ENCODE measurements at regions not wholly inside any gene's neighbourhood (a gene's known extent, or its start where the extent isn't known, plus 50 kb on each side); places are given as distances from the start of the nearest gene placed in this dataset.

DNA sequence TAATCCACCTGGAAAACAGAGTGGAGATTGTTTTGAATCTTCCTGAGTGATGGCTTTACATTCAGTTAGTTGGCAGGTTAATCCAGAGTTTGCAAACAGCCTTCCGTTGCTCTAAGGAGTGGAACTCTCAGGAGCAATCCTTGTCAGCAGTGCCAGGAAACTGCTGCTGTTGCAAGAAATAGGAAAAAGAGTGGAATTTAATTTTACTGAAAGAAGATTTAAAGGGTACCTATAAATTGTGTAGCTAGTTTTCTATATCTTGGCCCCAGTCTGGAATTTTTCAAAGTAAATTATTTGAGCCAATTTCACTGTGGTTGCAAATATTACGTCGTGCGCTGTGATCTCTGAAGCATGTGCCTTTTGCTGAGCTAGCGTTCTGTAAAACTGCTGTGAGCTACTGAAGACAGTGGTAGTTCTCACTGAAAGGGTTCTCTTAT lies 55.5 kb upstream of the SLC5A12 start:
- DNase-seq = peak; percentile 58

DNA sequence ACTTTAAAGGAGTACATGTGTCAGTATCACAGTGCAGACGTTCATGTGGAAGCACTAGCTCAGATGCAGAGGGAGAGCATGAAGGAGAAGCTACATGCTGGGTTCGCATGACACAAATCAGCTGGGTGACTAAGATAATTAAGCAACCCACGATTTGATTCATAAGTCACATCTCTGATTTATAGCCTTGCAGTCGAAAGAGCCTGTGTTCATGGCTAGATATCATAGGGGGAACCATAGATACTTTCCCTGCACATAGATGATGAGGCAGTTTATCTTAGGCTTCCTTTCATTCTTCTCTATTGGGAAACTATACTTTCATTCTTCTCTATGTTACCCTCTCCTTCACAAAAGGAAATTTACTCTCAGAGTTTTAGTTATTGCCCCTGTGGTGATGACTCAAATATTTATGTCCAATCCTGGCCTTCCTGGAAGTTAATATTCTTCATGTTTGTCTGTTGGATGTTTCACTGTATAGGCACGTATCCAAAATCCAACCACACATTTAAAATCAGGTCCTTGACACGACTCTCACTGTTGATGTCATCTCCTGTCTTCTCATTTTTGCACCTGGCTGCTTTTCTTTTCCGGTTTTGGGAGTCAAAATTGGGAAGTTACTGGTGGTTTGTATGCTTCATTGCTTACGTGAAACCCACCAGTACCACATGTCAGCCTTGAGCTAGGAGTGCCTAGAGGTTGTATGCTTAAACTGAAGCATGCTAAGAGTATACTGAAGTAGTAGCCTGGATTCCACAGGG lies 56.3 kb upstream of the SLC5A12 start:
- peak; percentile 97 for DNase-seq

DNA sequence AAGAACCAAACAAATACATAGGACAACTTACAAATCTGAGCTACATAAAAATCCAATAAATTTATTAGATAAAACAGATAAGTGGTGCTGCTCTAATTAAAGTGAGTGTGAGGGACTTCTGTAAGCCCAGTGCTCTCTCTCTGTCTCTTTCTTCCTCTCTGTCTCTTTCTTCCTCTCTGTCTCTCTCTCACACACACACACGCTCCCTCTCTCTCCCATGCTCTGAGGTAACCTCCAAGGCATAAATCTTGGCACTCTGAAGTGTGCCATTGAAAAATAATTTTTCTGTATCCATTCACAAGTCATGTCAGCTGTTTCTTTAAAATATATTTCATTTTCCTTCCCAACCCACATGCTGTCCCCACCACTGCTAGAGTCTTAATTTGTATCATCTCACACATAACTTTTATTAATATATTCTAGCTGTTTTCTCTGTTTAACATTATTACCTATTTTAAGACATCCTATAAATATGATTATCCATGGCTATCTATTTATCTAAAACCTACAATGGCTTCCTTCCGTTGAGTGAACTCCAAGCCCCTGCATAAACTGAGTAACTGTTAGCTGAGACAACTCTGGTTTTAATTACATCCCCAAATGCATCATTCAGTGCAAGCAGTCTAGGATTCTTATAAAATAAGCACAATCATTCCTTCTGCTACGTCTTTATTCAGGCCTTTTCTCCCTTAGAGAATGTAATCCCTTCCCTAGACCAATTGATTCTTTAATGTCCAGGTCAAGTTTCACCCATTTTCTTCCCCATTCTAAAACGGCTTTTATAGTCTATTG lies 57.4 kb upstream of the SLC5A12 start:
- DNase-seq = peak; percentile 59

DNA sequence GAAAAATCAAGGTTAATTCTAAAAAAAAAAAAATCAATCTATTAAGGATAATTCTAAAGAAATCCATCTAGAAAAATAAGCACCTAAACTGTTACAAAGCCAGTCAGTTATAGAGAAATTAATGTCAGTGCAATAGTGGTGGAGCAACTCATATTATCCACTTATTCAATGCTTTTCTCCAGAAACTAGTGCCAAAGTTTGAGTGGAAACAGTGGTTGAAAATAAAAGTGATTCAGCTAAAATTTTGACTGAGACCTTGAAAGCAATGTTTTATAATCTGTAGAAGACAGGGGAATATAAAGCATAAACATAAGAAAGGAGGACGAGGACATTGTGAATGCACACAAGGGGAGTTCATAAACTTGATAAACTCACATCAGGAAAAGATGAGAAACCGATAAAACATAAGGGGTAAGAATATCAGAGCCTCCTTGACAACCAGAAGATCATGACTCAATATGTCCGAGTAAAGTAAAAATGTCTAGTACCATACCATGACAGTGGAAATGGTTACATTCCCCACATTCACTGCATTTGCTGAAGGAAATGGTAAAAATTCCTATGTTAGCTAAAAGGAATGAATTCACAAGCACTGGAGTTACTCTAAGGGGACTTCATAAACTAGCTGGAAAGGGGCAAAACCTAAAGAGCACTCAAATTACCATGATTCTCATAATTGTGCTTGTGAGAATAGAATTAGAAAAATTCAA lies 58.7 kb upstream of the SLC5A12 start:
- peak; percentile 70 for DNase-seq

GRCh38 chr11:26782220-26782965 lies 60.5 kb upstream of the SLC5A12 start:
- DNase-seq = no peak

- DNase-seq = no peak
These were observed 62.1 kb upstream of the SLC5A12 start for GRCh38 chr11:26783997-26784396.

GRCh38 chr11:26790738-26791137 lies 68.9 kb upstream of the SLC5A12 start:
- no peak for DNase-seq

- peak; percentile 71 for DNase-seq
These were observed 71.1 kb upstream of the SLC5A12 start for GRCh38 chr11:26792941-26793340.

DNA sequence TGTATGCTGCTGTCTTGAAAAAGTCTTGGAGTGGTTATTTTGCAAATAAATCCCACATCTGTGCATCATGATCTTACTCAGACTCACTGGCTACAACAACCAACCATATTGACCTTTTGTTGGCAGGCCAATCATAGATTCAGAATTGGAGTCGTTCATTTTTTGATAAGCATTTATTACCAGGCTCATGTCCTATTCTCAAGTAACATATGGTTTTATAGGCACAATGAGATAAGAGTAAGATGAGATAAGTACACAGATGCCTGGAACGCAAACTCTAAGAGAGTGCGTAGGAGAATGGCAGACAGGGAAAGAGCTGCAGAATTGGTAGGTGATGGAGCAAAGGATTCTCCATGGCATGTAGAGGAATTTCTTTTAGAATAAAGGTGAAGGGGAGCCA lies 71.6 kb upstream of the SLC5A12 start:
- DNase-seq = no peak

DNA sequence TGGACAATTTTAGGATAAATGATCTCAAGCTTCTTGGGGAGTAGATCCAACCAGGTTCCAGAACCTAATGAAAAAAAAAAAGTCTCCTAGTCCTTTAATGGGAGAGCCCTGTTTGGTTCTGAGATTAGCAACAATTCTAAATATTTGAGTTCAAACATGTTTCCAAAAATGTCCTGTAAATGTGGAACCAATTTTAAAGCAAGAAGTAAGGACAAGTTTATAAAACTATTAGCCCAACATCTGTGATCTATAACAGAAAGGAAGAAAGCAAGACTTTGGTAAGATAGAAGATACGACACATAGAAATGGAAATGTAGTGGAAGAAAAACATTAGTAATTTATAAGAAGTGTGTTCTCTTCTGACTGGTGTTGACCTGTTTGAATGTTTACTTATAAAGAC lies 79.7 kb upstream of the SLC5A12 start:
- DNase-seq = no peak

DNA sequence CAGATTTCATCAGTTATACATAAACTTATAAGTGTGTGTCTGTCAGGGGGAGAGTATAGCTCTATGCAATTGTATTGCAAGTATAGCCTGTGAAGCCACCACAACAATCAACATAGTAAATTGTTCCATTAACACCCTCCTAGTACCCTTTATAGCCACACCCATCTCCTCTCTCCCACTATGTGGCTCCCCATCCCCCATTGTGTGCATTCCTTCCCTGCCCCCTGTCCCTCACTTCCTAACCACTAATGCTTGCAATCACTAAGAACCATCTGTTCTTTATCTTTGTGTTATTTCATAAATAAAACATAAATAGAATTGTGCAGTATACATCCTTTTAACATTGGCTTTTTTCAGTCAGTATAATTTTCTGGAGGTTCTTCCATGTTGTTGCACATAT lies 83.1 kb upstream of the SLC5A12 start:
- peak; percentile 71 for DNase-seq

DNA sequence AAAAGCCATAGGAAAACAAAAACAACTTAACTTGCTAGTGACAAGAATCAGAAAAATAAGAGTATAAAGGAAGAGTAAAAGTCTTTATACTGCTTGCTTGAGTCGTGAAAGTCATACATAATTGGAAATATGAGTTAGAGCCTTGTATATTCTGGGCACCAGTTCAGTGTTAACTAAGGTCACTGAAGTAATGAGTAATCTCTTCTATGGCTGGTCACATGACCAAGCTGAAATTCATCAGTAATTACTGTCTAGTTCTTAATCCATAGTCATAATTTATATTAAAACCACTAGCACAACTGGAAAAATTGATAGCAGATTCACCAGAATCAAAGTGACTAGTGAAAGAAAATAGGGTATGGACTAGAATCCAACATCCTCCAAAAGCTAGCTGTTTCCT lies 84.4 kb upstream of the SLC5A12 start:
- DNase-seq = peak; percentile 89

DNA sequence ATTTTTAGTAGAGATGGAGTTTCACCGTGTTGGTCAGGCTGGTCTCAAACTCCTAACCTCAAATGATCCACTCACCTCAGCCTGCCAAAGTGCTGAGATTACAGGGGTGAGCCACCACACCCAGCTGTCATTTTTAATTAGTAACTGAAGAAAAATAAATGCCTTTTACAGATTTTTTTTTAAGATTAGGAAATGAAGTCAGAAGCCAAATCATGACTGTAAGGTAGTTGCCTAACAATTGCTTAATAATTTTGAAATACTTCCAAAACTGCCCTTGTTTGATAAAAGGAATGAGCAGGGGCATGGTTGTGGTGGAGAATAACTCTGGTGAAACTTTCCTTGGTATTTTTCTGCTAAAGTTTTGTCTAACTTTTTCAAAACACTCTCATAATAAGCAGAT lies 98.9 kb upstream of the SLC5A12 start:
- peak; percentile 92 for DNase-seq

- DNase-seq = no peak
These were observed 102.1 kb upstream of the SLC5A12 start for GRCh38 chr11:26823963-26824362.

- peak; percentile 82 for DNase-seq
These were observed 105.8 kb upstream of the SLC5A12 start for GRCh38 chr11:26827567-26828081.

DNA sequence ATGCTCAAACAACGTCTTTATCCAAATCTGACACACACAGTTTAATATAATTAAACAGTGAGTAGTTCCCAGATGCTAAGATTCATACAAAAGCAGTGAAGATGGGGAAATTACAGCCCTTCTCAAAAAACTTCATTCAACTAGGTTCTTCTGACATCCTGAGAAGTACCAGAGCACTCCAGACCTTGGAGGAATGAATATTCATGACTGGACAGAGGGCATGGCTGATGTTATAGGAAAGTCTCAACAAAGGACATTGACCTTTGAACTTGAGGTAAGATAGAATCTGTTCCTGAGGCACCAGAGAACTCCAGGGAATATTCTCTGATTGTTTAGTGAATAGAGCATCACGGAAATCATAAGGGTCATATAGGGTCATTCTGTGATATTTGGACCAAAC lies 106.4 kb upstream of the SLC5A12 start:
- no peak for DNase-seq

DNA sequence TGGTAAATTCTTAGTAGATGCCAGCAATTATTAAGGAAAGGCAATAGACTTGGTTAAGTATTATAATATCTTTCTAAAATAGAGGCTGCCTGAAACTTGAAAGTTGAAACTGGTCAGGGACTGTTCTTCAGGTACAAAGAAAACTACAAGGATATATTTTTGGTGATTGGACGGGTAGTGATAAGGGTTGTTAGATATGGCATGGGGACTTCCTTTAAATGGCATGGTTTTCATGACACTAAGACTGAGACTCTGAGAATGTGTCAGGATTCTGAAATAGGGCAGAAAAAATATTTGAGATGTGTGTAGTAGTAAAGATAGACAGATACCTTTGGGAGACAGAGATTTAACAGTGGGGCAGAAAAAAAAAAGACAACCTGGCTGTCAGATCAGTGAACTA lies 108.4 kb upstream of the SLC5A12 start:
- DNase-seq = no peak

DNA sequence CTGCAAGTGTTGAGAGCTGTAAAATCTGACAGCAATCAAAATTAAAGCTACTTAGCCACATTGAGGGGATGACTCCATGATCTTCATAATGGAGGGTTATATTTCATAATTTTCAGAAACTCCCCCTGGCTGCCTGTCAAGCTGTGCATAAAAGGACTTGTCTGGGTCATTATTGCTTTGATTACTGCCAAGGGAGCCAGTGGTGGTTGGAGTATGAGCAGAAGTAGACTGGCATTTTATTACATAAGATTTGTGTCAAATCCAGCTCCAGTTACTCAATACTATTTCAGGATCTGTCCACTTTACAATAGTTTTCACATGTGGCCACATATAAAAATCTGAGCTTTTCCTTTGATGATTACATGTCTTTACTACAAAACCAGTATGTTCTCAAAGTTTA lies 108.9 kb upstream of the SLC5A12 start:
- peak; percentile 35 for DNase-seq

DNA sequence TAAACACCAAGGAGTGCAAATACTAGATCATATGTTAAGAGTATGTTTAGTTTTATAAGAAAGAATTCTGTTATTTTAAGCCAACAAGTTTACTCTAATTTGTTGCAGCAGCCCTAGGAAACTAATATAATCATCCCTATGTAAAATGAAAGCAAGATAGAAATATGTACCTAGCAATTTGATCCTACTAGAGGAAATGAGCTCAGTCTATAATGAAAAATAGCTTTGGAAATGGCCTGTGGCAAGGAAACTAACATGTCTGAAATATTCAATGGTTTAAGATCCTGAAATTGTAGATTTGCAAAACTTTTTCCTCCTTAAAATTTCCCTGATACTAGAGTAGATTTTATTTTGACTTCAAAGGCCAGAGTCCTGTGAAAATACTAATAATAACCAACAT lies 112.7 kb upstream of the SLC5A12 start:
- no peak for DNase-seq

- DNase-seq = no peak
These were observed 113.8 kb upstream of the SLC5A12 start for GRCh38 chr11:26835611-26836010.

GRCh38 chr11:26837154-26837553 lies 115.3 kb upstream of the SLC5A12 start:
- DNase-seq = no peak

- DNase-seq = no peak
These were observed 118.2 kb upstream of the SLC5A12 start for GRCh38 chr11:26839911-26840698.
